ENCODE measurements at regions not wholly inside any gene's neighbourhood (a gene's known extent, or its start where the extent isn't known, plus 50 kb on each side); places are given as distances from the start of the nearest gene placed in this dataset.

- no peak overlapping the region for H2BK20ac ChIP-seq (ENCODE audit: low read depth, low read length, poor library complexity, severe bottlenecking)
- no peaks in the 10 kb centered on the region for H3K79me2 ChIP-seq (ENCODE audit: insufficient read depth, low read length)
- Mint-ChIP-seq H3K36me3 (ENCODE audit: insufficient read depth in 1 of 3, low read depth in 3 of 3) (peaks cover 0 to 5% (median 0%) of the 10 kb centered on the region in 3 experiments; a peak in 3 of 7 replicates), H3K4me1 (peaks cover 16 to 29% of the 10 kb centered on the region in 2 experiments), H3K4me3 (no peak overlapping the region), H3K27me3 (ENCODE audit: low read depth) (no peaks in the 10 kb centered on the region), H3K9me3 (no peaks in the 10 kb centered on the region; a peak in 1 of 5 replicates), H3K27ac (no peak overlapping the region)
- H3K14ac ChIP-seq (ENCODE audit: insufficient read depth, low read length) = no peak overlapping the region
- H3K79me1 ChIP-seq (ENCODE audit: insufficient read depth, low read depth, low read length, poor library complexity, severe bottlenecking) = no peaks in the 10 kb centered on the region
- no peaks in the 10 kb centered on the region for H3K27me3 ChIP-seq (ENCODE audit: insufficient read depth, low read length)
- no peak overlapping the region for H2BK12ac ChIP-seq (ENCODE audit: insufficient read length, low read depth, low read length)
- no peaks in the 10 kb centered on the region for H3K23me2 ChIP-seq (ENCODE audit: insufficient read length, low read depth, low read length, poor library complexity, severe bottlenecking)
- no peak overlapping the region for H3K56ac ChIP-seq (ENCODE audit: insufficient read length, low read depth, low read length)
- H3K27ac ChIP-seq (ENCODE audit: insufficient read length, low read depth, low read length) = no peak overlapping the region
- no peaks in the 10 kb centered on the region for H3K4me1 ChIP-seq (ENCODE audit: insufficient read depth, low read length)
- no peak overlapping the region for H2AFZ ChIP-seq (ENCODE audit: low read length)
- no peak overlapping the region for H3K18ac ChIP-seq (ENCODE audit: insufficient read length, low read depth, low read length)
- no peak overlapping the region for H3K4me2 ChIP-seq (ENCODE audit: insufficient read depth, insufficient read length, low read length)
- no peak overlapping the region for H3K23ac ChIP-seq (ENCODE audit: insufficient read length, low read depth, low read length)
- no peak overlapping the region for H3K9ac ChIP-seq (ENCODE audit: extremely low read depth, insufficient read length, low read length)
- no peaks in the 10 kb centered on the region for H3K9me3 ChIP-seq (ENCODE audit: control insufficient read depth, low read depth, low read length)
- H3K4ac ChIP-seq (ENCODE audit: low read depth, low read length) = no peak overlapping the region
- WGBS (ENCODE audit: extremely low coverage, insufficient read length, low lambda C conversion rate) = no CpG with 5 or more reads among the region's 8 CpGs
- no peak overlapping the region for H4K5ac ChIP-seq (ENCODE audit: insufficient read length, low read depth, low read length)
- no peak for DNase-seq
- H2BK15ac ChIP-seq (ENCODE audit: low read depth, low read length) = no peak overlapping the region
- H2AK5ac ChIP-seq (ENCODE audit: insufficient read length, low read length) = no peak overlapping the region
- no peak overlapping the region for H4K91ac ChIP-seq (ENCODE audit: insufficient read length, low read depth, low read length)
- no peak overlapping the region for H2BK120ac ChIP-seq (ENCODE audit: low read depth, low read length, poor library complexity, severe bottlenecking)
- no peaks in the 10 kb centered on the region for H4K20me1 ChIP-seq (ENCODE audit: control insufficient read depth, insufficient read depth, insufficient read length)
- no peak for TF ChIP-seq CTCF (conservative IDR thresholded peaks at IDR 0.05)
- no peak overlapping the region for H4K8ac ChIP-seq (replicated peaks; ENCODE audit: insufficient read length, low read depth, low read length)
- no peak overlapping the region for H3T11ph ChIP-seq (ENCODE audit: low read length)
- H2BK5ac ChIP-seq (ENCODE audit: insufficient read length, low read length) = no peak overlapping the region
Observed at GRCh38 chr12:127742231-127742630, 524.7 kb upstream of the TMEM132C start.

Data from H9 (cell line).